NCI-H2081 treated with DMSO at 0.1 percent for 48 hours (cell line): ENCODE measurements at regions not wholly inside any gene's neighbourhood (a gene's known extent, or its start where the extent isn't known, plus 50 kb on each side); places are given as distances from the start of the nearest gene placed in this dataset.
A peak's percentile ranks its signal among the peaks of the same experiment; 100 is the strongest.
"Not testable (repeated sequence)": the region's sequence is repeated elsewhere in the genome, so short reads cannot be mapped to it uniquely, and the experiment has no call there.

Experiments
- DNase-seq: peaks from one replicate; lab custom pipeline; 2025; lab: John Stamatoyannopoulos, UW

GRCh38 chr11:29249713-29250112 is 767.1 kb downstream of the KCNA4 start:
- no peak for DNase-seq

DNA sequence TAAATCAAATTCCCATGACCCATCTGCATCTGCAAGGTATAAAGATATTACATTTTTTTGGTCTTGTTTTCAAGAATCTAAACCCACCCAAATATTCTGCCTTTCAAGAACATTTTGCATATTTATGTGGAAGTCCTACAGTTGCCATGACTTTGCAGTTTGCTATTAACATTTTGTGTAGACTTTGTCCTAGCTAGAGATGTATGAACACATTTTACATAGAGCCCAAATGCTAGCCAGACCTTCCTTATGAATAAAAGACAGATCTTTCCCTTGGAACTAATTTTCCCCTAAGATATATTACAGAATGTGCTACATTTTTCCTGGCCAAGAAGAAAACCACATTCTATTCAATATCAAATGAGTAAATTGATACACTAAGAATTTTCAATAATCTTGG is 772.5 kb downstream of the KCNA4 start:
- no peak for DNase-seq

GRCh38 chr11:29243616-29244015 is 773.2 kb downstream of the KCNA4 start:
- DNase-seq, result no peak

- DNase-seq, result no peak
Observed at GRCh38 chr11:29231991-29232390, 784.8 kb downstream of the KCNA4 start.

DNA sequence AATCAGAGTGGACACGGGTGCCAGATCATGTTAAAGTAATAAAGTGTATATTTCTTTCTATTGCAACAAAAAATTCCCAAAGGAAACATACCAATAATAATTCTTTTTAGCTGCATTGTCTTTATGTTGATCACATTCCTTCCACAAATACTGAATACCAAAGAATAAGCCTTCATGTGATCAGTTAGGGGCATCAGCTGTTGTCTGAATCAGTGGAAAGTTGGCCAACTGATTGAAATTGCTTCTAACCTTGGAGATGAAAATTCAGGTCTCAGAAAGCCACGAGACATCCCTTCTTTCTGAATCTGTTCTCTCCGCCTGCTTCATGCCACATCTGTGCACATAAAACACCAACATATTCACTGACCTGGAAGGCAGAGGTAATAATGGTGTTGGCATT is 785.2 kb downstream of the KCNA4 start:
- DNase-seq, result no peak

DNA sequence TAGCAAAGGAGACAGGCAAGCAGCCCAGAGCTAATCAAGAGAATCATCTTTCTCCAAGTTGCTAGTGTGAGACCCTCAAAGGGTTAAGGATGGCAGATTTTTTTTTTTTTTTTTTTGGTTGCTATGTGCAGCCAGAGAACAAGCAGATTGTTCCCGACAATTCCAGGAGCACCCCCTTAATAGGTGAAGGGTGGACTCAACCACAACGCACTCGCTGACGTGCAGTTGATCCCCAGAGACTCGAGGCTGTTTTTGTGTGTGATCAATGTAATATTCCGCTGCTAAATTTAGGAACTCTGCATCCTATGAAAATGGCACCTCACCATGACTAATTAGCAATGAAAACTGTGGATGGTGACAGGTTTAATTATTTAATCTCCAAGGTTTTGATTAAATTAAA is 789.0 kb downstream of the KCNA4 start:
- no peak for DNase-seq

- no peak for DNase-seq
Observed at GRCh38 chr11:29224739-29225384, 792.0 kb downstream of the KCNA4 start.

GRCh38 chr11:29219531-29219930 is 797.3 kb downstream of the KCNA4 start:
- DNase-seq, result not testable (repeated sequence)

GRCh38 chr11:29217901-29218300 is 798.9 kb downstream of the KCNA4 start:
- no peak for DNase-seq

- DNase-seq, result no peak
Observed at GRCh38 chr11:29214833-29215232, 802.0 kb downstream of the KCNA4 start.

GRCh38 chr11:29211202-29211601 is 805.6 kb downstream of the KCNA4 start:
- no peak for DNase-seq

DNA sequence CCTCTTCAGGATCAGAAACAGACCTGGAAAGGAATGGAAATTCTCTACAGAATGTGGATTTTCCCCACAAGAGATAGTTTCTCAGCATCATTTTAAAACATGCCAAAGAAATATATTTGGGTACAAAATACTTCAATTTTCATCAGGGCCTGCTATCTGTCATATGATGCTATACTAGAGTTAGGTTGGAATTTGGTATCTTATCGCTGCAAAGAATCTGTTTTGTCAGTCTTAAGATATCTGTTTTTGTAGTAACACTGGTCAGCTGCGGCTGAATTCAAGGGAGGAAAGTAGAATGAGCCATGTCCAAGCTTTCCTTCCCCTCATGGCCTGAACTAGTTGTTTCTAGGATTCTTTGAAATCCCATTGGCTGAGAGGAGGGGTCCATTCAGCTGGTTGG is 806.4 kb downstream of the KCNA4 start:
- DNase-seq, result no peak

- no peak for DNase-seq
Observed at GRCh38 chr11:29208117-29208516, 808.7 kb downstream of the KCNA4 start.

- peak; percentile 14 for DNase-seq
Observed at GRCh38 chr11:29200791-29201562, 815.9 kb downstream of the KCNA4 start.

DNA sequence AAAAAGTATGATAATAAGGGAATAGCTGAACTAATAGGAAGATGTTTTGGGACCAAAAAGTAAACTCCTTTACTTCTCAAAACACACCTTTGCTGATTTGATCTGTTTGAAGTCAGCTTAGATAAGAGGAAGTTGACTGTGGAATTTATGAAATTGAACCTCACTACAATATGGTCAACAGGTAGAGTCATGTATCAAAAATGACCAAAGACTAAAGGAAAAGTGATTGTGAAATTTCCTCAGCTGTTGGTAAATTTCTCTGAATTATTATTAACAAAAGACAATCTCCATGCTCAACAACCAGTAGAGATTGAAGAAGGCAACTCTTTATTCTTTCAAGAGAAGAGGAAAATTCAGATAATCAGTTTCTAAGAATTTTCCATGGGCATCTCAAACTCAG is 826.5 kb downstream of the KCNA4 start:
- DNase-seq, result no peak

DNA sequence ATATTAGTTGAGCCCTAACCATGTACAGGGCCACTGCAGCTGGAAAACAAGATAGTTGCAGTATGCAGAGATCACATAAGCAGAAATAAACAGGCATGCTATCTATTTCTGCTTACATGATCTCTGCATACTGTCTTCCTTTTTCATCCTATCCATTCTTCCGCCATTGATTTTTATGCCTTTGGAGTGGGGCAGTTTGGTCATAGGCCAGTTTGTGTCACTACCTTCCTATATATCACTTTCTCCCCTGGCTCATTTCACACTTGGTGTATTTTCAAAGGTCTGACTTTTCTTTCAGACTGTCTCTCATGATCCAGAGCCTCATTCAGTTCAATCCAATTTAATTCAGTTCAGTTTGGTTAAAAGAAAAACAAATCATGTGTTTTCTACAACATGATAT is 829.6 kb downstream of the KCNA4 start:
- DNase-seq, result no peak

GRCh38 chr11:29184939-29185890 is 831.6 kb downstream of the KCNA4 start:
- DNase-seq, result no peak

DNA sequence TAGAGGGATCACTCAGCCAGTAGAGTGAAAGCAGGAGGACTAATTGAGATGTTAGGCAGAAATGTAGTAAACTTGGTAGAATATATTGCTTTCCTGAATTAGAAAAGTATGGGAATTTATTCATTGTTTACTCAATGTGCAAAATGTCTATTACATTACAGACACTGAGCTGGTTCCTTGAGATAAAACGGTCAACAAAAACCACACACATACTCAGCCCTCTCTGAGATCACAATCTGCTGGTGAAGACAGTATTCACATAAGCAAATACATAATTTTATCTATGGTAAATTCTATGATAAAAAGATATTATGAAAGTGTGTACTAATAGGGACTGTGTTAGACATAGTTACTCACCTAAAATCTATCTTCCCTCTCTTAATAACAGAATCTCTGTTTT is 833.5 kb downstream of the KCNA4 start:
- no peak for DNase-seq

GRCh38 chr11:29173660-29174062 is 843.2 kb downstream of the KCNA4 start:
- DNase-seq, result no peak

- DNase-seq, result no peak
Observed at GRCh38 chr11:29171360-29171950, 845.4 kb downstream of the KCNA4 start.

DNA sequence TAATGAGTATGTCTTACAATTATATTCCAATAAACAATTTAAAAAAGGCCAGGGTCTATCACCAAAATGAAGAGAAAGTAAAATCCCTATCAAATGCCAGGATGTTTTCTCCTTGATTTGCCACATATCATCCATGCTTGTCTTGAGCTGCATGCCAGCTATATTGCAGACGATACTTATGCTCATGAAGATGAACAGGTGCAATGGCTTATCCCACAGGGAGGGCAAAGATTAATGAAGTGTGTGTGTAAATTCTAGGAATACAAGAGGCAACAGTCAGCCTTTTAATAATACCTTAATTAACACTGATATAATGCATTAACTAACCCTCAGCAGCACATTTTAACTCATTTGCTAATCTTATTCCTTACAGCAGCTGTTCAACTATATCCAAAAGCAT is 850.5 kb downstream of the KCNA4 start:
- no peak for DNase-seq

DNA sequence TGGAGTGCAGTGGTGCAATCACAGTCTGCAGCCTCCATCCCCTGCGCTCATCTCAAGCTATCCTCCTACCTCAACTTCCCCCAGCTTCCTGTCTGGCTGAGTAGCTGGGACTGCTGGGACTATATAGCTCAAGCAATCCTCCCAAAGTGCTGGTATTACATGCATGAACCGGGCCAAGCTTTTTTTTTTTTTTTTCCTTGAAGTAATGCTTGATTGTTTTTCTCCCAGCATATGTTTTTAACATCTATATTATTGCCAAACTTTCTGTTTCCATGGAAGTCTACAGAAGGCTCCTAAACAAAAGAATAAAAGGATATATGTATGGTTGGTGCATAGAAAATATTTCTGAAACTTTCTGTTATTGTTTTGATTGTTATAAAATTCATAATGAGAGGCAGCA is 853.6 kb downstream of the KCNA4 start:
- no peak for DNase-seq
